CD4-positive, alpha-beta T cell treated with Interferon gamma for 1 hour (primary cell): ENCODE measurements at regions not wholly inside any gene's neighbourhood (a gene's known extent, or its start where the extent isn't known, plus 50 kb on each side); places are given as distances from the start of the nearest gene placed in this dataset.

Source experiments
- DNase-seq: peaks from one replicate; pipeline ENCODE4 v3.0.0-alpha.2; 2020

GRCh38 chr12:107351713-107352112 lies 258.4 kb upstream of the CRY1 start:
- DNase-seq: no peak

- DNase-seq: no peak
Observed at GRCh38 chr12:107352347-107353081, 259.2 kb upstream of the CRY1 start.

GRCh38 chr12:107353312-107353711 lies 260.0 kb upstream of the CRY1 start:
- no peak for DNase-seq

- no peak for DNase-seq
Observed at GRCh38 chr12:107355004-107355565, 261.7 kb upstream of the CRY1 start.

GRCh38 chr12:107355612-107356011 lies 262.3 kb upstream of the CRY1 start:
- no peak for DNase-seq

- DNase-seq: no peak
Observed at GRCh38 chr12:107356266-107356936, 263.1 kb upstream of the CRY1 start.

GRCh38 chr12:107356937-107357295 lies 263.6 kb upstream of the CRY1 start:
- DNase-seq: no peak

- DNase-seq: no peak
Observed at GRCh38 chr12:107359382-107359781, 266.0 kb upstream of the CRY1 start.

- no peak for DNase-seq
Observed at GRCh38 chr12:107360033-107360432, 266.7 kb upstream of the CRY1 start.

GRCh38 chr12:107360482-107360881 lies 267.1 kb upstream of the CRY1 start:
- DNase-seq: no peak

- no peak for DNase-seq
Observed at GRCh38 chr12:107361970-107362369, 268.6 kb upstream of the CRY1 start.

GRCh38 chr12:107362960-107363359 lies 269.6 kb upstream of the CRY1 start:
- no peak for DNase-seq

GRCh38 chr12:107364875-107365518 lies 271.6 kb upstream of the CRY1 start:
- DNase-seq: no peak

- DNase-seq: no peak
Observed at GRCh38 chr12:107365703-107366102, 272.4 kb upstream of the CRY1 start.

- DNase-seq: no peak
Observed at GRCh38 chr12:107366322-107366721, 273.0 kb upstream of the CRY1 start.

- no peak for DNase-seq
Observed at GRCh38 chr12:107368586-107368985, 275.2 kb upstream of the CRY1 start.

- DNase-seq: no peak
Observed at GRCh38 chr12:107369006-107369405, 275.7 kb upstream of the CRY1 start.

GRCh38 chr12:107369679-107370078 lies 276.3 kb upstream of the CRY1 start:
- DNase-seq: peak; percentile 27

- peak; percentile 37 for DNase-seq
Observed at GRCh38 chr12:107372229-107372658, 278.9 kb upstream of the CRY1 start.

- DNase-seq: no peak
Observed at GRCh38 chr12:107373238-107373809, 280.0 kb upstream of the CRY1 start.

GRCh38 chr12:107374161-107374840 lies 281.0 kb upstream of the CRY1 start:
- DNase-seq: no peak

- DNase-seq: no peak
Observed at GRCh38 chr12:107375231-107375630, 281.9 kb upstream of the CRY1 start.
